ENCODE measurements at regions not wholly inside any gene's neighbourhood (a gene's known extent, or its start where the extent isn't known, plus 50 kb on each side); places are given as distances from the start of the nearest gene placed in this dataset.
"Not testable (repeated sequence)": the region's sequence is repeated elsewhere in the genome, so short reads cannot be mapped to it uniquely, and the experiment has no call there.

DNA sequence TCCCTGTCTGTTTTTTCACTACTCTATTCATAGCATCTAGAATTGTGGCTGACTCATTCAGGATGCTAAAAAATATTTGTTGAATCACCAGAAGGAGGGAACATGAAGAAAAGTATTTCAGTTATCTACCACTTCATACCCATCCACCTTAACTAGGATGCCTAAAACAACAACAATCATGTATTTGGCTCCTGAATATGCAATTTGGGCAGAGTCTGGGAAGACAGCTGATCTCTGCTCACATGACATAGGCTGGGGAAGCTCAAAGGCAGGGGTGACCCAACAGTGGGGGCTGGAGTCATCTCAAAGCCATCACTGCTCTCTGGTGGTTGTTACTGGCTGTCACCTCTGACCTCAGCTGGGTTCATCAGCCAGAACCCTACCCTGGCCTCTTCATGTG is 80.1 kb upstream of the RPL38 start:
- DNase-seq = peak; percentile 60

DNA sequence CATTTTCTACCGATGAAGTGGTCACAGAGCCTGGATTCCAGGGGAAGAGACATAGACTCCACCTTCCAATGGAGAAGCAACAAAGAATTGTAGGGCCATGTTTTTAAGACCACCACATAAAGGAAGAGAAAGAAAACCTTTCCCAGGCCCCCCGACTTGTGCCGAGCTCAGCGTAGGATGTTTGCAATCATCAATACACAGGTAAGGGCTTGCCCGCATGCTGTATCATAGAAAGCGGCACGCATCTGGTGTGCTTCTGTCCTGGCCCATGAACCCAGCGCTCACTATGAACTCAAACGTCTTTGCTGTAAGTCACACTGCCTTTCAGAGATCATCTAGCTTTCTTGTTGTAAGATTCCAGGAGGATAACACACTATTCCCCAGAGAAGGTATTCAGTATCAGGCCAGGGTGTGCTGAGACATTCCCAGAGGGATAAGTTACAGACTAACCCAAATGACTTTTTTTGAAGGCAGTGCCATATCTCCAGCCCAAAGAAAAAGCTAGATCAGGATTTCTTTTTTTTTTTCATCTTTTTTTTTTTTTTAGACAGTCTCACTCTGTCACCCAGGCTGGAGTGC is 79.5 kb upstream of the RPL38 start:
- no peak for DNase-seq

DNA sequence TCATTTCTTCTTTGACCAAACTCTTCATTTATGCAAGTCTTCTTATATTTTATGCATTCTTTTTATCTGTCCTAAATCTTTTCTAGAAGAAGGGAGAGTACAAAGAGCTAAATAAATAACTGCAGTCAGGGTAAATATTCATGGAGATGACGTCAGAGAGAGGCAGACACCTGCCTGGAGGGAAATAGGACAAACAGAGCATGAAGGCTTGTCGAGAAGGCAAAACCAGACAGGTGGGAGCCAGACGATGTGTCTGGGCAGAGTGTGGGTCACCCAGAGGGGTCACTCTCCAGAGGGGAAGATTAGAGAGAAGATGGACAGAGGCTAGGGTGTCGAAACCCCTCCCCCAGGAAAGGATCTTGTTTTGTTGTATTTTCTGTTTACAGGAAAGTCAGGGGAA is 78.3 kb upstream of the RPL38 start:
- DNase-seq = no peak

DNA sequence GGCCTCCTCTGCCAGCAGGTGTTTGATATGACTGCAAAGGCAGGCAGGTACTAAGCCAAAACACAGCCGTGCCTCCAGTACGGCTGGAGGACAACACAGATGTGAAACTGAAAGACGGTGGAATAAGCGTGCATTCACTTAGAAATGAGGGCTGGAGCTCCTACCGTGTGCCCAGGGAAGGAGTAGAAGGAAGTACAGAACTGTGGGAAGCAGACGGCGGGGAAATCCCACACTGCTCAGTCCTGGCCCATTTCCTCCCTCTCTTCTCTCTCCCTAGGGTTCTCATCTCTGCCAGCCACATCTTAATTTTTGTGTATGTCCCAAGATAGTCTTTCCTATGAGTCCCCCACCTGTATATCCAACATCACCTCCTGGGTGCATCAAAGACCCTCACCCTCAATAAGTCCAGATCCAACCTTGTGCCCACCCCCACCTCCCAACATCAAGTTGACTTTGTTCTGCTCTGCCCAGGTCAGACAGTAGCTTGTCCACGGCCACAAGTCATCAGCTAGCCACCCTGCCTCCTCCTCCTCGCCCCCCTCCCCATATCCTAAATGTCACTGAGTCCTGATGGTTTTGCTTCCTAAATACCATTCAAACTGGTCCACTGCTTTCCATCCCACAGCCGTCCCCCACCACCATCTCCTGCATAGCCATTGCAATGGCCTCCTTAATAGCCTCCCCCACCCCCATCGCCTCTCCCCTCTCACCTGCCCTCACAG is 77.1 kb upstream of the RPL38 start:
- no peak for DNase-seq

DNA sequence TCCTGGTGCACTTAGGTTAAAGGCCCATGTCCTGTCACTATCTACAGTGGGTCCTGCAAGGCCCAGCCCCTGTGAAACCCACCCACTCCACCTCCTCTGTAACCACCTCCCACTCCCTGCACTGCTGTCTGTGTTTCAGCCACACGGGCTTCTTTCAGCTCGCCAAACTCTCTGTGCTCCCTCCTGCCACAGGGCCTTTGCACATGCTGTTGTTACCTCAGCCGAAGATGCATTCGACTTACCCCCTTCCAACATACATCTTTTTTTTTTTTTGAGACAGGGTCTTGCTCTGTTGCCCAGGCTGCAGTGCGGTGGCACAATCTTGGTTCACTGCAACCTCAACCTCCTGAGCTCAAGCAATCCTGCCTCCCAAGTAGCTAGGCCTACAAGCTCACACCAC is 76.5 kb upstream of the RPL38 start:
- DNase-seq = no peak

DNA sequence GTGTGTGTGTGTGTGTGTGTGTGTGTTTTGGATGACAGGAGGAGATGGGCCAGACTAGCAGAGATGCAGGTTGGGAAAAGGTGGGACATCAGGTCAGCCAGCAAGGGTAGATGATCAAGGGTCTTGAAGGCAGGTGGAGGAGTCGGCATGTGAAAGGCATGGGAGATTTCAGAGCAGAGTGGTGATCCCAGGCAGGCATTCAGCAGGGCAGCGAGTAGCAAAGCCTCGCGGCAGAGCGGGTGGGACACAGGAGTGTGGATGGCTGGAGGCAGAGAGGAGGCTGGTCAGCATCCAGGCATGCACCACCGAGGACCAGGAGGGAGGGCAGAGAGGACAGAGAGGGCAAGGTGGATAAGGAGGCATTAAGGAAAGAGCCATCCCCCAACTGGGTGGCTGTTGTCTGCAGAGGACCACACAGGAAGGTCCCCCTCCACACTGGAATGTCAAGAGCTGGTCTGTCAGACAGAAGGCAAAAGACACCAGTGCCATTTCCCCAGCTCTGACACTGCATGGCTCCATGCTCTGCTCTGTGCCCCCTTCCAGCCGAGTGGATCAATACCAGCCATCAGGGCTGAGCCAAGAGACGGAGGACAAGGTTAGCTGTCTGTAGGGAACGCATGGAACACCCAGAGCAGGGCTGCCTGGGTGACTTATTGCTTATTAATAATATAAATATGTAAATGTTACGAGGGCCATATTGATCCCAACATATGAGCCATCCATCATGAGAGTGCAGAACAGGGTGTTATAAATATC is 74.8 kb upstream of the RPL38 start:
- DNase-seq = no peak

DNA sequence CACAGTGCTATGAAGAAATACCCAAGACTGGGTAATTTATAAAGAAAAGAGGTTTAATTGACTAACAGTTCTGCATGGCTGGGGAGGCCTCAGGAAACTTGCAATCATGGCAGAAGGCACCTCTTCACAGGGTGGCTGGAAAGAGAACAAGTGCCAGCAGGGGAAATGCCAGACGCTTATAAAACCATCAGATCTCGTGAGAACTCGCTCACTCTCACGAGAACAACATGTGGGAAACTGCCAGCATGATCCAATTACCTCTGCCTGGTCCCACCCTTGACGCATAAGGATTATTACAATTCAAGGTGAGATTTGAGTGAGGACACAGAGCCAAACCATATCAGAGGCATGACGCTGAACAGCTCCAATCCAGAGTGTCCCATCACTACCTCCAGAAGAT is 73.7 kb upstream of the RPL38 start:
- not testable (repeated sequence) for DNase-seq

DNA sequence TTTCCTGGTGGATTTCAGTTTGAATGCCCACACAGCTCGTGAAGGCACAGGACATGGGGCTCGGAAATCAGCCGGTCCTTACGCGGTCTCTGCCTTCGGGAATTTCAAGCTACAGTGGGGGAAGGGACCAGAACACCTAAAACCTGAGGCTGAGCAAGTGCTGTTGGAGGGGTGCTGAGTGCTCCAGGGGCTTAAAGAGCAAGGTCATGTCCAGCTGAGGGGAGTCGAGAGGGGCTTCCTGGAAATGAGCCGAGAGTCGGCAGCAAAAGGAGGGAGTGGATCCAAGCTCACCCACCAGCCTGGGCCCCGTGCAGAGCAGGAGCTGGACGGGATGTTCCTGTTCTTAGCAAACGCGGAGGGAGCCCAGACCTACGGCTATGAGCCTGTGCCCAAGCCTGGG is 73.2 kb upstream of the RPL38 start:
- DNase-seq = no peak

DNA sequence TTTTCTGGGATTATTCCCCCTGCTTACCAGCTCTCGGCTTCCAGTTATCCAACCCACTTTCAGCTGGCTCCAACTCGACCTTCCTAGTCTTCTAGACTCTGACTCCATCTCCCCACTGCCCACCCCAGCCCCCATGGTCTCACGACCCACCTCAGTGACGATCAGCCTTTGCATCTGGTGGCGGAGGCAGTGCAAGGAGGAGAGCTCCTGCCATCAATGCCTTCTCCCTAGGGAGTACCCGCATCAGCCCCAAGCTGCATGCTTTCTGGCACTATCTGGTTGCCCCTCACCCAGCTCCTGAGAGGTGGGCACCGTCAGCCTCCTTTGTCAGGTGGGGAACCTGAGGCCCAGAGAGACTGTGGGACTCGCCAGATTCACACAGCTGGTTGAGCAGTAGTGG is 72.6 kb upstream of the RPL38 start:
- no peak for DNase-seq

DNA sequence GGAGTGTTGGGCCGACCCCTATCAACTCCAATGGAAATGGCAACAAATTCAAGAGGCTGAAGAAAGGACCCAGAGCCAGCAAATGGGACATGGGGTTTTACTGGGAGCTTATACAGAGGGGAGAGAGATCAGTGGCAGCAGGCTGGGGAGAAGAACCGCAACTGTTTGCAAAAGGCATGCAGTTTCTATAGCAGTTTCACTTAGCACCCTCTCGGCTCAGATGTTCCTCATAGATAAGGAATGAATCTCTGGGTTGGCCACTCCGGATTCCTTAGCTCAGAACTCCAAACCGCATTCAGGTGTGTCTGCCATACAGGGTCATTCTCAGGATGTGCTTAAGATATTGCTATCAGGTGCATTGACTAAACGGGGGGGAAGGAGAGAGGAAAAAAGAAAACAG is 71.1 kb upstream of the RPL38 start:
- no peak for DNase-seq

DNA sequence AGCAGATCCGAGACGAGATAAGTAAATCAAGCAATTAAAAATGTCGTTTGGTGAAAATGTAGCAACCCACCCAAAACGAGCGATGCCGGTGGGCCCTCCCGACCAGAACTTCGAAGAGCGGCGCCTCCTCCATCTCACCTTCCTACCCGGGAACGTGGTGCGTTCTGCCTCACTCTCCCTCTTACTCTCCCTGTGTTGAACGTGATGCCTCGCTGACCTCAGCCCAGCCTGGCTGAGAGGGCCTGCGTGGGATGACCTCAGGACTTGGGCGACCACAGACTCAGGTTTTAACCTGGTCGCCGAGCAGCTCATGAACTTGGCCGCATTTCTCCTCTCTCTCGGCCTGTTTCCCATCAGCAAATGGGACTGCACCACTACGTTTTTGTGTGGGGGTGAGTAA is 69.7 kb upstream of the RPL38 start:
- no peak for DNase-seq

DNA sequence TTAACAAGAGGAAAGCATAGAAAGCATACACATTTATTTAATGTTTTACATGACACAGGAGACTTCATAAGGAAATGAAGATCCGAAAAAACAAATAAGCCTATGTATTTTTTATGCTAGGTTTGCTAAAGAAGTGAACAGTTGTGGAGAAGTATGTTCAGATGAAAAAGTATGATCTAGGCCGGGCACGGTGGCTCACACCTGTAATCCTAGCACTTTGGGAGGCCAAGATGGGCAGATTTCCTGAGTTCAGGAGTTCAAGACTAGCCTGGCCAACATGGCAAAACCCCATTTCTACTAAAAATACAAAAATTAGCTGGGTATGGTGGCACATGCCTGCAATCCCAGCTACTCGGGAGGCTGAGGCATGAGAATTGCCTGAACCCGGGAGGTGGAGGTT is 69.2 kb upstream of the RPL38 start:
- DNase-seq = not testable (repeated sequence)

DNA sequence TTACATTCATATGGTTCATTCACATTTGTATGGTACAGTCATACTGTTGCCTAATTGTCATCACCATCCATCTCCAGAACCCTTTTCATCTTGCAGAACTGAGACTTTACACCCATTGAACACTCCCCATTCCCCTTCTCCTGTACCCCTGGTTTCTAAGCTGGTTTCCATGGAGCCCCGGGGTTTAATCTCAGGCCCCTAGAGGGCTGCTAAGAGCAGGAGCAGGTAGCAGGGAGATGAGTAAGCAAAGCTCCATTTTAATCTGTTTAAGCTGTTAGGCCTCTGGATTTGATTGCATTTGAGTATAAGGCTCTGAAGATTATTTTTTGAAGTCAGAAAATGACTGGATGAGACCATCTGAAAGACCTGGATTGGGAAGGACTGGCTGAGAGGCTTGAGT is 68.5 kb upstream of the RPL38 start:
- DNase-seq = no peak

DNA sequence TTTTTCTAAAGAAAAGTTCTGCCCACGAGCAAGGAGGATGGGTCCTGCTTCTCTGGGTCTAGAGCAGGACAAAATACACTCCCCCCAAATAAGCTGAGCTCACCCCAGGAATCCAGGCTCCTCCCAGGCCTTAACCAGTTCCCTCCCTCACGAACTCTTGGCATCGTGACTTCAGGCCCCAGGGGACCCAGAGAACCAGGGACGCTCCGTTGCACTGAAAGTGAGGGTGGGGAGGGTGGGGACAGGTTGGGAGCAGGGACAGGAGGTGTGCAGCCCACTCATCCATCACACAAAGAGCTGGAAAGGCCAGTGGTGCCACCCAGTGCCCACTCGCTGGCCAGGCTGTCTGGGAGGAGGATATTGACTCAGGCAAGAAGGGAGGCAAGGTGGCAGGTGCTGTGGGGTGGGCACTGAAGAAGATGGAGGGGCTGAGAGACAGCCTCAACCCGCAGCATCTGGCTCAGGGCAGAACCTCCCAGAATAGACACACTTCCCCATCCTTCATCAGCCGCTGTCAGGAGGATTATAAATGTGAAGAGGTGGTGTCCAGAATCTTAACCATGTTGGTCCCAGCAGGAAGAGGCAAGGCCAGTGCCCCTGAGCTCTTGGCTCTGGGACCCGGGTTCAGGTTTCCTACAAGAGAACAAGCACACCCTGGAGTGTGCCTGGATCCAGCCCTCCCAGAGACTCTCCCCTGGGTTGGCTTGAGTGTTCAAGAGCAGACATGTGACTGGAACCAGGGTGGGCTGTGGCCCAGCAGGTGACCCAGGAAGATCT is 67.9 kb upstream of the RPL38 start:
- no peak for DNase-seq

DNA sequence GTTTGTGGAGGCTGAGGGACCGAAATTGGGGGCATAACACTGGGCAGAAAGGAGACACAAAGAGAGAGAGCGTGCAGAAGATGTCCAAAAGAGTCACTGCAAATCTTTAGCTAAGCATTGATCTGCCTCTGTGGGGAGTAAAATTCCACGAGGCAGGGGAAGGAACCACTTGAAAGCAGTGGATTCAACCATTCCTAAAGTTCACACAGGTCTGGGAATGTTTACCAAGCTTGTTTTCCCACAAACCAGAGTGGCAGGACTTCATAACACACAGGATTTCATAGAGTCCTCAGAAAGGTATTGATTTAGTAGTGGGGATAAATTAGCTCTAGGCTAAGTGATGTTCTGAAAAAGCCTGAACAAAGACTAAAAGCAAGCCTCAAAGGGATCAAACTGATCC is 66.1 kb upstream of the RPL38 start:
- no peak for DNase-seq

DNA sequence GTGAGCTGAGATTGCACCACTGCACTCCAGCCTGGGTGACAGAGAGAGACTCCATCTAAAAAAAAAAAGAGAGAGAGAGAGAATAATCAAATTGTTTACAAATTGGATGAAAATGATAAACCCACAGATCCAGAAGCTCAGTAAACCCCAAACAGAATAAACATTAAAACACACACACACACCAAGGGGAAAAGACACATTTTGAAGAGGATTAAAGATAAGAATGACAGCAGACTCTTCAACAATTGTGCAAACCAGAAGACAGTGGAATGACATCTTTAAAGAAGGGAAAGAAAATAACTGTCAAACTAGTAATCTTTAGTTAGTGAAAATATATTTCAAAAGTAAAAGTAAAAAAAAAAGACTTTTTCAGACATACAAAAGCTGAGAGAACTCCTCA is 64.4 kb upstream of the RPL38 start:
- no peak for DNase-seq

DNA sequence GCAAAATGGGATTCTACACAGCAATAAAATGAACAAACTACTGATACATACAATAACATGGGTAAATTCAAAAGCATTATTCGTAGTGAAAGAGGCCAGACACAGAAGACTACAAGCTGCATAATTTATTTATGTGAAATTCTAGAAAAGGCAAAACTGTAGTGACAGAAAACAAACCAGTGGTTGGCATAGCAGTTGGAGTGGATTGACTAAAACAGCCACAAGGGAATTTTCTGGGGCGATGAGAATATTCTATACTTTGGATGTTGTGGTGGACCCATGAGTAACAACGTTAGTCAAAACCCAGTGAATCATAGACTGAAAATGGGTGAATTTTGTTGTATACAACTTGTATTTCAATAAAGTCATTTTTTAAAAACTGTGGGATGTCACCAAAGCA is 63.2 kb upstream of the RPL38 start:
- DNase-seq = no peak

DNA sequence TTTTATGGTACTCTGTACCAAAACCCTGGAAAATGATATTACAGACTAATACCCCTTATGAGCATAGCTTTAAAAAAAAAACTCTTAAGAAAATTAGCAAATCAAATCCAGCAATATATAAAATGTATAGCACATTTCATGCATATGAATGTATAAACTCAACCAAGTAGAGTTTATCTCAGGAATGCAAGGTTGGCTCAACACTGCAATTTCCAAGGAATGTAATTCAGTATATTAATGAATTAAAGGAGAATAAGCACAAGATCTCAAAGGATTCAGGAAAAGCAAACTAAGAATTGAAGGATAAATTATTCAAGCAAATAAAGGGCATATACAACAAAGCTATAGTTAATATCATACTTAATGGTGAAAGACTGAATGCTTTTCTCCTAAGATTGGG is 61.9 kb upstream of the RPL38 start:
- no peak for DNase-seq

DNA sequence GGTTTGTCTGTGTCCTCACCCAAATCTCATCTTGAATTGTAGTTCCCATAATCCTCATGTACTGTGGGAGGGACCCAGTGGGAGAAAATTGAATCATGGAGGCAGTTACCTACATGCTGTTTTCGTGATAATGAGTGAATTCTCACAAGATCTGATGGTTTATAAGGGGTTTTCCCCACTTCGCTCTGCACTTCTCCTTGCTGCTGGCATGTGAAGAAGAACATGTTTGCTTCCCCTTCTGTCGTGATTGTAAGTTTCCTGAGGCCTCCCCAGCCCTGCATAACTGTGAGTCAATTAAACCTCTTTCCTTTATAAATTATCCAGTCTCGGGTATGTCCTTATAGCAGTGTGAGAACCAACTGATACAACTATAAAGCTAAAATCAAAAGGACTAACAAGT is 60.2 kb upstream of the RPL38 start:
- not testable (repeated sequence) for DNase-seq

DNA sequence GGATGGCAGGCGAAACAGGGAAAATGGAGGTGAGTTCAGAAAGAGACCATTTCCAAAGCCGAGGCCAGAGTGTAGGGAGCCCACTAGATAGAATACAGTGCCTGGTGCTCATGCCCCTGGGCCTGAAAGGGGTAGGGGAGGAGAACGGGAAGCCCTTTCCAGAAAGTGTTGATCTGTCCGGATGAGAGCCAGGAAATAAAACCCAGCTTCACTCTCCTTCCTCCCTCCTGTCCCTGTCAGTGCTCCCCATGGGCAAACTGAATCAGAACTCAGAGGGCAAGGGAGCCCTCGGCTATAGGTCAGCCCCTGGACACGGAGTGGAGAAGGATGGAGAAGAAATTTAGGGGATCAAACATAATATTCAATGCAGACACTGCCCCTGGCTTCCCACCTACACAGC is 57.7 kb upstream of the RPL38 start:
- DNase-seq = no peak

DNA sequence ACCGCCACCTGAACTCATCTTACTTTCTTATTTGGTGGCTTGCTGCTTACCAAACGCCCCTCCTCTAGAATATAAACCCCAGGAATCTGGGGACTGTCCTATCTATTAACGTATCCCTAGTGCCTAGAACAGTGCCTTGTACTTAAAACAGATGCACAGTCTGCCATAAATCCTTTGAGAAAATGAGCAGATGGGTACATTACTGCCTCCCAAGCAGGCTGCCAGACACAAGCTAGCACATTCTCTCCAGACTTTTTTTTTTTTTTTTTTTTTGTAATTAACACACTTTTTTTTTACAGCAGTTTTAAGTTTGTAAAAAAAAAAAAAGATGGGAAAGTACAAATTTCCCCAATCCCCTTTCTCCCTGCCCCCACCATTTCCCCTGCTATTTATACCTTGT is 57.3 kb upstream of the RPL38 start:
- DNase-seq = no peak

DNA sequence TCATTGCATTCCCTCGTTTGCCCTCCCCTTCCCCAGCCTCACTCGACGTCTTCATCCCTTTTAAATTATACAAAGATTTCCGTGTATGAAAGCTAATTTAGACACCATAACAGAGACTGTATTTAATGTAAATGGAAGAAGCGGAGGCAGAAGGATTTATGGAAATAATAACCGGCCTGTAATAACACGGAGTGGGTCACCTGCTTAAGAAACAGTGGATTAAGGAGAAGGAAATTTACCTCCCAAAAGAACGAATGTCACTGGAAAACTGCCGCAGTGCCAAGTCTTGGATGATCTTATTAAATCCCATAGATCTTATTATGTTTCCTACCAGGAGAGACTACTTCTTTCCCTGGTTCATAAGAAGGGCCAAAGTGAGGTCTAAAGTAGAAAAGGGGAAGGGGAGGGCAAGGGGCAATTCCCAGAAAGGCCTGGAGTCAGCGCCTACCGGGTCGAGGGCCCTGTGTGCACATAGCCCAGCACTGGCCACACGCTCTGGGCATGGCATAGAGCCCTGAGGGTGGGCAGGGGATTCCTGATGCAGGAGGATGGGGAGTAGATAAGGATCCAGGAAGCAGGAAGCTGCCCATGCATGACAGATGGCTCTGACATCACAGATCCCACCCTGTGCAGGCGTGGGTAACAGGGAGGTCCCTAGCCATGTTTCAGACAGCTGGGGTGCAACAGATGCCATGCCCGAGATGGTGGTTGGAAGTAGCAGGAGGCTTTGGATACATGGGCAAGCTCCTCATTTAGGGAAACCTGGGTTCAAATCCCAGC is 56.2 kb upstream of the RPL38 start:
- no peak for DNase-seq

DNA sequence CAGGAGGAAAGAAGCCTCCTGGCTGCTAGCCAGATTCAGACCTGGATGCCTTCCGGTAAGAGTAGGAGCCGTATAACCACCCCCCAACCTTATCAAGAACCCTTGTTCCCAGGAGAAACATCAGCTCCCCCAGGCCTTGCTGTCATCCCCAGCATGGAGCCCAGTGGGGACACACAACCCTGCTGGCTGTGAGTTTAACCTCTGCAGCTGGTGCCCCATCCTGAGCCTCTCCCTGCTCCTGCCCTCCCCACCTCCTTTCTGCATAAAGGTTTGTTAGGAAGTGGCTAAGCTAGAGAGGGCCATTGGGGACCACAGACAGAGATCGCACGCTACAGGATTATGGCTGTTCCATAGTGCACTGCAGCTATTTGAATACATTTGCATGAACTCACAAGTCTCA is 55.5 kb upstream of the RPL38 start:
- DNase-seq = no peak
